Glutamatergic neuron (in vitro differentiated cells): ENCODE measurements at regions not wholly inside any gene's neighbourhood (a gene's known extent, or its start where the extent isn't known, plus 50 kb on each side); places are given as distances from the start of the nearest gene placed in this dataset.

ENCODE experiments used
- DNase-seq: peaks from one replicate; pipeline ENCODE4 v3.0.0; 2022
- H3K27ac Mint-ChIP-seq: one replicate; pipeline ENCODE4 v1.8.0; 2020; ENCODE audit warnings: mild to moderate bottlenecking, mixed read lengths, inconsistent platforms; ENCODE audit not compliant: unreplicated experiment
- H3K27me3 Mint-ChIP-seq: one replicate; pipeline ENCODE4 v1.8.0; 2020; ENCODE audit warnings: mild to moderate bottlenecking, moderate library complexity, mixed read lengths, inconsistent platforms; ENCODE audit not compliant: unreplicated experiment
- H3K36me3 Mint-ChIP-seq: one replicate; pipeline ENCODE4 v1.8.0; 2020; ENCODE audit warnings: mild to moderate bottlenecking, mixed read lengths, inconsistent platforms; ENCODE audit not compliant: unreplicated experiment
- H3K4me1 Mint-ChIP-seq: one replicate; pipeline ENCODE4 v1.8.0; 2020; ENCODE audit warnings: mild to moderate bottlenecking, low read depth, mixed read lengths, inconsistent platforms; ENCODE audit not compliant: unreplicated experiment
- H3K4me3 Mint-ChIP-seq: one replicate; pipeline ENCODE4 v1.8.0; 2020; ENCODE audit warnings: mild to moderate bottlenecking, mixed read lengths, inconsistent platforms; ENCODE audit not compliant: unreplicated experiment
- H3K9me3 Mint-ChIP-seq: one replicate; pipeline ENCODE4 v1.8.0; 2020; ENCODE audit warnings: mild to moderate bottlenecking, moderate library complexity, mixed read lengths, inconsistent platforms; ENCODE audit not compliant: unreplicated experiment
- TF ChIP-seq, protein P1 (sequence below): fragments of 200-600 bp; sonication (generic); IDR thresholded peaks from one replicate; pipeline ENCODE4 v1.5.0; 2021; ENCODE audit not compliant: partially characterized antibody, unreplicated experiment

GRCh38 chr1:30413111-30413440, 310.3 kb downstream of the MATN1 start:
- TF ChIP-seq, protein P1, sequence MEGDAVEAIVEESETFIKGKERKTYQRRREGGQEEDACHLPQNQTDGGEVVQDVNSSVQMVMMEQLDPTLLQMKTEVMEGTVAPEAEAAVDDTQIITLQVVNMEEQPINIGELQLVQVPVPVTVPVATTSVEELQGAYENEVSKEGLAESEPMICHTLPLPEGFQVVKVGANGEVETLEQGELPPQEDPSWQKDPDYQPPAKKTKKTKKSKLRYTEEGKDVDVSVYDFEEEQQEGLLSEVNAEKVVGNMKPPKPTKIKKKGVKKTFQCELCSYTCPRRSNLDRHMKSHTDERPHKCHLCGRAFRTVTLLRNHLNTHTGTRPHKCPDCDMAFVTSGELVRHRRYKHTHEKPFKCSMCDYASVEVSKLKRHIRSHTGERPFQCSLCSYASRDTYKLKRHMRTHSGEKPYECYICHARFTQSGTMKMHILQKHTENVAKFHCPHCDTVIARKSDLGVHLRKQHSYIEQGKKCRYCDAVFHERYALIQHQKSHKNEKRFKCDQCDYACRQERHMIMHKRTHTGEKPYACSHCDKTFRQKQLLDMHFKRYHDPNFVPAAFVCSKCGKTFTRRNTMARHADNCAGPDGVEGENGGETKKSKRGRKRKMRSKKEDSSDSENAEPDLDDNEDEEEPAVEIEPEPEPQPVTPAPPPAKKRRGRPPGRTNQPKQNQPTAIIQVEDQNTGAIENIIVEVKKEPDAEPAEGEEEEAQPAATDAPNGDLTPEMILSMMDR = no peak
- Mint-ChIP-seq H3K27me3 (peaks cover 6% of the 10 kb centered on the region), H3K4me3 (no peak overlapping the region), H3K27ac (no peak overlapping the region), H3K9me3 (peaks cover 2% of the 10 kb centered on the region), H3K36me3 (no peaks in the 10 kb centered on the region), H3K4me1 (no peaks in the 10 kb centered on the region)
- no peak for DNase-seq

DNA sequence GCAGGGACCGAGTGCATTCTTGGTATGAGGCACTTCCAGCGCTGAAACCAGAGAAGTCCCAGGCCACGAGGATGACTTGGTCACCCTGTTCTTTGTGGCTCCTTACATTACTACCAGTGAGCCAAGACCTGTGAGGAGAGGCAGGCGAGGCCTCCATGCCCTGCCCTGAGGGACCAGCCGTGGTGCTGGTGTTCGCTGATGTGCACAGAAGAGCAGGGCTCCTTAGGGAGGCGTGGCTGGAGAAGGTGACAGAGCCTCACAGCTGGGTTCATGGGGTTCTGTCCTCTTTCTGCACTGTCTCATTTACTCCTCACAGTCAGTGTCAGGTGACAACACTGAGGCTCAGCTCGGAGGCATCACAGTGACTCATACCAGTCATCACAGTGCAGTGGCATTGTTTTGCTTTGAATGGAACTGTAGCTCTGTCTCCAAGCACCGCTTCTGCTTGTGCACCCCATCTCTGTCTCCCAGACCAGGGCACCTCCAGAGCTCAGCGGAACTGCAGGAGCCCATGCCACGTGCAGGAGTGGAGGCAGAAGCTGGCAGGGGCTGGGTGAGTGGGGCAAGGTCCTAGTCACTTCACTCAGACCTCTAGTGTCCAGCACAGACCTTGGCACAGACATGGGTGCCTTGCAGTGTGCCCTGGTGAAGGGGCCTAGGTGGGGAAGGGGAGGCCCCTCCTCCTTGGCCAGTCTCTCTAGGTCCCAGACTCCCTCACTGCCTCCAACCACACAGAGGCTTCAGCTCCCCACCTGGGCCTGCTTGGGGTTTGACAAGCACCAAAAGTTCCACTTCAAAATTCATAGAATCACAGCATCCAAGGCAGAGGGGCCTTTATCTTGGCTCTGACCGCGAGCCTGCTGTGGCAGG, 310.9 kb downstream of the MATN1 start:
- no peak for DNase-seq
- Mint-ChIP-seq H3K27me3 (peaks cover 6% of the 10 kb centered on the region), H3K36me3 (no peaks in the 10 kb centered on the region), H3K9me3 (peaks cover 2% of the 10 kb centered on the region), H3K4me1 (no peaks in the 10 kb centered on the region), H3K27ac (no peak overlapping the region), H3K4me3 (no peak overlapping the region)
- TF ChIP-seq, protein P1 = no peak

DNA sequence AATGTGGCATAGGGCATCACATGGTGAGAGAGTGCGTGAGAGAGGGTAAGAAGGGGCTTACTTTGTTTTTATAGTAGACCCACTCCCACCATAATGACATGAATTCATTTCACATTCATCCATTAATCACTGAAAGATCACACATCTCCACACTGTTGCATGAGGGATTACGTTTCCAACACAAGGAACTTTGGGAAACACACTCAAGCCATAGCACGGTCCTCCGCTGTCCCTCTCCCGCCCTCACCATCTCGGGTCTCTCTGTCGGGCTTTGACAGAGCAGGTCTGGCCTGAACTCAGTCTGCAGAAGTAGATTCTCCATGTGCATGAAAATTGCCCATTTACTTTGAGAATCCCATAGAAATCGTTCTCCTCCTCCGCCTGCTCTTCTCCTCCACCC, 312.2 kb downstream of the MATN1 start:
- peaks cover 2% of the 10 kb centered on the region for H3K9me3 Mint-ChIP-seq
- no peak for DNase-seq
- H3K4me1 Mint-ChIP-seq = no peaks in the 10 kb centered on the region
- H3K27me3 Mint-ChIP-seq = peaks cover 6% of the 10 kb centered on the region
- no peaks in the 10 kb centered on the region for H3K36me3 Mint-ChIP-seq
- no peak overlapping the region for H3K4me3 Mint-ChIP-seq
- TF ChIP-seq, protein P1 = no peak
- H3K27ac Mint-ChIP-seq = no peak overlapping the region

- DNase-seq = no peak
- Mint-ChIP-seq H3K27me3 (peaks cover 4% of the 10 kb centered on the region), H3K4me1 (no peaks in the 10 kb centered on the region), H3K4me3 (no peak overlapping the region), H3K27ac (no peak overlapping the region), H3K36me3 (no peaks in the 10 kb centered on the region), H3K9me3 (peaks cover 2% of the 10 kb centered on the region)
- TF ChIP-seq, protein P1 = no peak
These were observed 313.1 kb downstream of the MATN1 start for GRCh38 chr1:30410153-30410851.

DNA sequence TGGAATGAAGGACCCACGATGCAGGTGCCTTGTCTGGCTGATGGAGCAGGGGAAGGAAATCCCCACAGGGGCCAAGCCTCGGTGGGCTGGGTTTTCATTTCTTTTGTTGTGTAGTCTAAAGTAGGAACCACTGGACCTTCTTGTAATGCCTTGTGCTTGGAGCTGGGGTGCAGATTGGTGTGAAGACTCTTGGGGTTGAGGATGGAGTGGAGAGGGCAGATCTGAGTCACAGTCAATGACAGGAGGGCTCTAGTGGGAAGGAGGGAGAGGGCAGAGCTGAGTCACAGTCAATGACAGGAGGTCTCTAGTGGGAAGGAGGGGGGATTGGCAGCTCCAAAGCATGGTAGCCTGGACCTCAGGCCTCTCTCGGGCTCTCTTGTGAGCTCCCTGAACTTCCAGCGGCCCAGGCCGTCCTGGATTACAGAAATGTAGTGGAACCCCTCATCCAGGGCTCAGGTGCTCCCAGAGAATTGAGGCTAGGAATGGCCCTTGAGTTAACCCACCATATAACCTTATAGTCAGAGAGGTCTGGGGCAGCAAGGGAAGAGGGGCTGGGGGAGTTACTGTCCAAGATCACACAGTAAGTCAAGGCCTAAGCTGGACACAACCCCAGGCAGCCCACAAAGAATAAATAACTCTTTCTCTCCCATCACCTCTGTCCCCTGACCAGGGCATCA, 313.8 kb downstream of the MATN1 start:
- DNase-seq = no peak
- no peak overlapping the region for H3K27ac Mint-ChIP-seq

More for the DNA sequence above, 313.8 kb downstream of the MATN1 start:
- H3K27me3 Mint-ChIP-seq = peaks cover 4% of the 10 kb centered on the region
- no peaks in the 10 kb centered on the region for H3K36me3 Mint-ChIP-seq
- no peaks in the 10 kb centered on the region for H3K4me1 Mint-ChIP-seq
- TF ChIP-seq, protein P1 = no peak
- peaks cover 2% of the 10 kb centered on the region for H3K9me3 Mint-ChIP-seq
- H3K4me3 Mint-ChIP-seq = no peak overlapping the region
